Astrocyte (in vitro differentiated cells and primary cell): ENCODE measurements at regions not wholly inside any gene's neighbourhood (a gene's known extent, or its start where the extent isn't known, plus 50 kb on each side); places are given as distances from the start of the nearest gene placed in this dataset.
"Not testable (repeated sequence)": the region's sequence is repeated elsewhere in the genome, so short reads cannot be mapped to it uniquely, and the experiment has no call there.

Experiments used
- DNase-seq: peaks from one replicate; pipeline ENCODE4 v3.0.0-alpha.2; 2010; ENCODE audit warnings: low read depth
- FAIRE-seq: peaks from 2 replicates; lab custom pipeline; 2011; peaks lifted over from hg19 to GRCh38; lab: Jason Lieb, UNC
- H2AFZ ChIP-seq: 2 replicates; pipeline ENCODE4 v1.6.0; 2012; ENCODE audit warnings: low read depth, low read length, inconsistent platforms
- H3K27ac ChIP-seq: 2 replicates; pipeline ENCODE4 v1.5.1; 2011; ENCODE audit warnings: low read depth, low read length, inconsistent platforms
- H3K27me3 ChIP-seq: 2 replicates; pipeline ENCODE4 v1.6.0; 2011; ENCODE audit warnings: low read length, inconsistent platforms; ENCODE audit not compliant: insufficient read depth
- H3K36me3 ChIP-seq: 2 replicates; pipeline ENCODE4 v1.5.1; 2011; ENCODE audit warnings: low read length, inconsistent platforms; ENCODE audit not compliant: insufficient read depth
- H3K4me1 ChIP-seq: 2 replicates; pipeline ENCODE4 v1.5.1; 2011; ENCODE audit warnings: low read length, inconsistent platforms; ENCODE audit not compliant: insufficient read depth
- H3K4me2 ChIP-seq: 2 replicates; pipeline ENCODE4 v1.6.0; 2012; ENCODE audit warnings: low read length, inconsistent platforms
- H3K4me3 ChIP-seq: 2 replicates; pipeline ENCODE4 v1.5.1; 2011; ENCODE audit warnings: low read depth, mild to moderate bottlenecking, low read length, inconsistent platforms; ENCODE audit not compliant: insufficient read depth
- H3K79me2 ChIP-seq: 2 replicates; pipeline ENCODE4 v1.6.0; 2012; ENCODE audit warnings: mild to moderate bottlenecking, low read length, inconsistent platforms; ENCODE audit not compliant: insufficient read depth
- H3K9ac ChIP-seq: 2 replicates; pipeline ENCODE4 v1.6.0; 2012; ENCODE audit warnings: mild to moderate bottlenecking, low read length, inconsistent platforms
- H3K9me3 ChIP-seq: 2 replicates; pipeline ENCODE4 v1.5.1; 2012; ENCODE audit warnings: low read depth, mild to moderate bottlenecking, low read length, inconsistent platforms; ENCODE audit not compliant: insufficient read depth
- H4K20me1 ChIP-seq: 2 replicates; pipeline ENCODE4 v1.6.0; 2012; ENCODE audit warnings: low read length, inconsistent platforms; ENCODE audit not compliant: insufficient read depth
- H3K27ac Mint-ChIP-seq: one replicate; pipeline ENCODE4 v1.8.0; 2021; ENCODE audit warnings: mild to moderate bottlenecking, mixed read lengths; ENCODE audit not compliant: unreplicated experiment
- H3K27me3 Mint-ChIP-seq: one replicate; pipeline ENCODE4 v1.8.0; 2021; ENCODE audit warnings: low read depth, mixed read lengths; ENCODE audit not compliant: unreplicated experiment
- H3K36me3 Mint-ChIP-seq: one replicate; pipeline ENCODE4 v1.8.0; 2021; ENCODE audit warnings: low read depth, mixed read lengths; ENCODE audit not compliant: unreplicated experiment
- H3K4me1 Mint-ChIP-seq: one replicate; pipeline ENCODE4 v1.8.0; 2021; ENCODE audit warnings: low read depth, mixed read lengths; ENCODE audit not compliant: unreplicated experiment
- H3K4me3 Mint-ChIP-seq: one replicate; pipeline ENCODE4 v1.8.0; 2021; ENCODE audit warnings: mild to moderate bottlenecking, moderate library complexity, mixed read lengths; ENCODE audit not compliant: unreplicated experiment
- H3K9me3 Mint-ChIP-seq: one replicate; pipeline ENCODE4 v1.8.0; 2021; ENCODE audit warnings: mild to moderate bottlenecking, mixed read lengths; ENCODE audit not compliant: unreplicated experiment
- CTCF ChIP-seq: IDR thresholded peaks from 2 replicates; pipeline ENCODE4 v1.5.1; 2011; ENCODE audit warnings: low read depth, mild to moderate bottlenecking, inconsistent platforms, low read length, moderate library complexity; ENCODE audit not compliant: insufficient read depth
- EZH2 ChIP-seq: IDR thresholded peaks from 2 replicates; pipeline ENCODE4 v1.6.1; 2012; ENCODE audit warnings: mild to moderate bottlenecking, low read length, inconsistent platforms; ENCODE audit not compliant: insufficient read depth

- H3K27me3 ChIP-seq: peaks cover 2% of the 10 kb centered on the region
- no peak overlapping the region for H3K4me3 Mint-ChIP-seq
- no peaks in the 10 kb centered on the region for H3K4me1 ChIP-seq
- no peaks in the 10 kb centered on the region for H3K79me2 ChIP-seq
- no peak overlapping the region for H2AFZ ChIP-seq
- peaks cover 3% of the 10 kb centered on the region for H3K27me3 Mint-ChIP-seq
- no peaks in the 10 kb centered on the region for H3K36me3 ChIP-seq
- H3K4me1 Mint-ChIP-seq: no peaks in the 10 kb centered on the region
- H3K27ac ChIP-seq: no peak overlapping the region
- TF ChIP-seq EZH2 (no peak), CTCF (no peak)
- no peak overlapping the region for H3K27ac Mint-ChIP-seq
- no peak overlapping the region for H3K4me2 ChIP-seq
- no peak overlapping the region for H3K4me3 ChIP-seq
- no peak overlapping the region for H3K9ac ChIP-seq
- H3K36me3 Mint-ChIP-seq: no peaks in the 10 kb centered on the region
- DNase-seq: no peak
- no peaks in the 10 kb centered on the region for H3K9me3 ChIP-seq
- H3K9me3 Mint-ChIP-seq: peaks cover 2% of the 10 kb centered on the region
- no peaks in the 10 kb centered on the region for H4K20me1 ChIP-seq
- no peak for FAIRE-seq
Measured at GRCh38 chr21:34228792-34229191, 135.0 kb upstream of the KCNE2 start.

- no peaks in the 10 kb centered on the region for H3K36me3 ChIP-seq
- no peak overlapping the region for H3K4me3 Mint-ChIP-seq
- H3K9me3 Mint-ChIP-seq: no peaks in the 10 kb centered on the region
- no peak overlapping the region for H3K27ac Mint-ChIP-seq
- H3K27me3 ChIP-seq: peaks cover 2% of the 10 kb centered on the region
- DNase-seq: no peak
- TF ChIP-seq EZH2 (no peak), CTCF (no peak)
- H3K9me3 ChIP-seq: no peaks in the 10 kb centered on the region
- H3K79me2 ChIP-seq: no peaks in the 10 kb centered on the region
- H3K4me1 ChIP-seq: no peaks in the 10 kb centered on the region
- H3K27me3 Mint-ChIP-seq: peaks cover 3% of the 10 kb centered on the region
- H3K4me3 ChIP-seq: no peak overlapping the region
- FAIRE-seq: no peak
- no peak overlapping the region for H3K27ac ChIP-seq
- no peaks in the 10 kb centered on the region for H3K4me1 Mint-ChIP-seq
- H2AFZ ChIP-seq: no peak overlapping the region
- H3K9ac ChIP-seq: no peak overlapping the region
- H3K36me3 Mint-ChIP-seq: no peaks in the 10 kb centered on the region
- no peak overlapping the region for H3K4me2 ChIP-seq
- no peaks in the 10 kb centered on the region for H4K20me1 ChIP-seq
Measured at GRCh38 chr21:34229353-34229752, 134.5 kb upstream of the KCNE2 start.

GRCh38 chr21:34233741-34234140, 130.1 kb upstream of the KCNE2 start:
- not testable (repeated sequence) for H3K4me1 Mint-ChIP-seq, H3K27me3 ChIP-seq, H3K4me3 Mint-ChIP-seq, H3K27ac ChIP-seq, DNase-seq, H4K20me1 ChIP-seq, H3K27ac Mint-ChIP-seq, H3K9me3 Mint-ChIP-seq, H3K4me2 ChIP-seq, H3K4me3 ChIP-seq, H3K36me3 ChIP-seq, H3K27me3 Mint-ChIP-seq, H3K9ac ChIP-seq, H3K36me3 Mint-ChIP-seq, FAIRE-seq, H3K4me1 ChIP-seq, H3K79me2 ChIP-seq, H3K9me3 ChIP-seq, H2AFZ ChIP-seq
